H9 (cell line): ENCODE measurements at regions not wholly inside any gene's neighbourhood (a gene's known extent, or its start where the extent isn't known, plus 50 kb on each side); places are given as distances from the start of the nearest gene placed in this dataset.
"Not testable (repeated sequence)": the region's sequence is repeated elsewhere in the genome, so short reads cannot be mapped to it uniquely, and the experiment has no call there.

ENCODE experiments used
- DNase-seq: peaks from one replicate; pipeline ENCODE4 v3.0.0-alpha.2; 2017
- H2AFZ ChIP-seq: one replicate; pipeline ENCODE4 v1.6.1; 2013; ENCODE audit warnings: mild to moderate bottlenecking, low read length, control low read depth, moderate library complexity
- H2AK5ac ChIP-seq: 2 replicates; pipeline ENCODE4 v1.6.1; 2013; ENCODE audit warnings: low read length, control low read depth, mixed read lengths; ENCODE audit not compliant: insufficient read length
- H2BK120ac ChIP-seq: one replicate; pipeline ENCODE4 v1.6.1; 2013; ENCODE audit warnings: low read depth, mild to moderate bottlenecking, low read length, control low read depth, inconsistent platforms; ENCODE audit not compliant: poor library complexity, severe bottlenecking
- H2BK12ac ChIP-seq: 2 replicates; pipeline ENCODE4 v1.6.1; 2013; ENCODE audit warnings: low read length, control low read depth, mixed read lengths, low read depth; ENCODE audit not compliant: insufficient read length
- H2BK15ac ChIP-seq: 2 replicates; pipeline ENCODE4 v1.6.1; 2013; ENCODE audit warnings: low read depth, low read length, control low read depth
- H2BK20ac ChIP-seq: one replicate; pipeline ENCODE4 v1.6.1; 2013; ENCODE audit warnings: low read depth, mild to moderate bottlenecking, low read length, control low read depth, inconsistent platforms; ENCODE audit not compliant: poor library complexity, severe bottlenecking
- H2BK5ac ChIP-seq: 2 replicates; pipeline ENCODE4 v1.6.1; 2013; ENCODE audit warnings: low read length, control low read depth, mixed read lengths; ENCODE audit not compliant: insufficient read length
- H3K14ac ChIP-seq: 2 replicates; pipeline ENCODE4 v1.6.1; 2013; ENCODE audit warnings: low read length, control low read depth; ENCODE audit not compliant: insufficient read depth
- H3K18ac ChIP-seq: 2 replicates; pipeline ENCODE4 v1.6.1; 2013; ENCODE audit warnings: low read depth, mild to moderate bottlenecking, mixed read lengths, low read length, control low read depth; ENCODE audit not compliant: insufficient read length
- H3K23ac ChIP-seq: 2 replicates; pipeline ENCODE4 v1.6.1; 2013; ENCODE audit warnings: low read length, control low read depth, mixed read lengths, low read depth; ENCODE audit not compliant: insufficient read length
- H3K23me2 ChIP-seq: 2 replicates; pipeline ENCODE4 v1.6.1; 2013; ENCODE audit warnings: low read depth, mild to moderate bottlenecking, mixed read lengths, low read length, control low read depth; ENCODE audit not compliant: insufficient read length, poor library complexity, severe bottlenecking
- H3K27ac ChIP-seq: 2 replicates; pipeline ENCODE4 v1.5.1; 2013; ENCODE audit warnings: low read length, control low read depth, mixed read lengths, low read depth; ENCODE audit not compliant: insufficient read length
- H3K27me3 ChIP-seq: 2 replicates; pipeline ENCODE4 v1.6.1; 2013; ENCODE audit warnings: low read length, control low read depth, inconsistent platforms; ENCODE audit not compliant: insufficient read depth
- H3K4ac ChIP-seq: 2 replicates; pipeline ENCODE4 v1.6.1; 2013; ENCODE audit warnings: low read depth, mild to moderate bottlenecking, control low read depth, inconsistent platforms, low read length, moderate library complexity
- H3K4me1 ChIP-seq: 2 replicates; pipeline ENCODE4 v1.6.1; 2013; ENCODE audit warnings: low read length, control low read depth, inconsistent platforms; ENCODE audit not compliant: insufficient read depth
- H3K4me2 ChIP-seq: 2 replicates; pipeline ENCODE4 v1.6.1; 2013; ENCODE audit warnings: low read length, control low read depth, mixed read lengths; ENCODE audit not compliant: insufficient read length, insufficient read depth
- H3K56ac ChIP-seq: 2 replicates; pipeline ENCODE4 v1.6.1; 2013; ENCODE audit warnings: low read depth, mild to moderate bottlenecking, mixed read lengths, low read length, control low read depth; ENCODE audit not compliant: insufficient read length
- H3K79me1 ChIP-seq: 2 replicates; pipeline ENCODE4 v1.6.1; 2013; ENCODE audit warnings: low read depth, mild to moderate bottlenecking, moderate library complexity, low read length, control low read depth, inconsistent platforms; ENCODE audit not compliant: insufficient read depth, poor library complexity, severe bottlenecking
- H3K79me2 ChIP-seq: 2 replicates; pipeline ENCODE4 v1.6.1; 2013; ENCODE audit warnings: low read length, control low read depth, inconsistent platforms; ENCODE audit not compliant: insufficient read depth
- H3K9ac ChIP-seq: 2 replicates; pipeline ENCODE4 v1.6.1; 2013; ENCODE audit warnings: low read length, control low read depth, mixed read lengths; ENCODE audit not compliant: insufficient read length; ENCODE audit errors: extremely low read depth
- H3K9me3 ChIP-seq: one replicate; pipeline ENCODE4 v1.6.1; 2013; ENCODE audit warnings: low read depth, low read length, inconsistent platforms; ENCODE audit not compliant: control insufficient read depth
- H3T11ph ChIP-seq: one replicate; pipeline ENCODE4 v1.6.1; 2013; ENCODE audit warnings: mild to moderate bottlenecking, low read length, control low read depth, inconsistent platforms
- H4K20me1 ChIP-seq: one replicate; pipeline ENCODE4 v1.6.1; 2013; ENCODE audit not compliant: control insufficient read depth, insufficient read length, insufficient read depth
- H4K5ac ChIP-seq: 2 replicates; pipeline ENCODE4 v1.6.1; 2013; ENCODE audit warnings: low read depth, mild to moderate bottlenecking, mixed read lengths, low read length, control low read depth; ENCODE audit not compliant: insufficient read length
- H4K8ac ChIP-seq: replicated peaks from 2 replicates; pipeline ENCODE4 v1.6.1; 2013; ENCODE audit warnings: low read length, control low read depth, mixed read lengths, low read depth; ENCODE audit not compliant: insufficient read length
- H4K91ac ChIP-seq: 2 replicates; pipeline ENCODE4 v1.6.1; 2013; ENCODE audit warnings: low read depth, mild to moderate bottlenecking, moderate library complexity, mixed read lengths, low read length, control low read depth; ENCODE audit not compliant: insufficient read length
- H3K27ac Mint-ChIP-seq, 3 experiments: 2 replicates in 2 of 3; 3 replicates in 1 of 3; pipeline ENCODE4 v1.8.0; 2020 to 2021; ENCODE audit warnings: mixed read lengths in 3 of 3, mild to moderate bottlenecking in 1 of 3, moderate library complexity in 1 of 3
- H3K27me3 Mint-ChIP-seq: 2 replicates; pipeline ENCODE4 v1.8.0; 2021; ENCODE audit warnings: low read depth, mild to moderate bottlenecking, moderate library complexity, mixed read lengths
- H3K36me3 Mint-ChIP-seq, 3 experiments: 2 replicates in 2 of 3; 3 replicates in 1 of 3; pipeline ENCODE4 v1.8.0; 2020 to 2021; ENCODE audit warnings: low read depth in 3 of 3, mixed read lengths in 3 of 3; ENCODE audit not compliant: insufficient read depth in 1 of 3
- H3K4me1 Mint-ChIP-seq, 2 experiments: 2 replicates each; pipeline ENCODE4 v1.8.0; 2020; ENCODE audit warnings: mixed read lengths in 2 of 2
- H3K4me3 Mint-ChIP-seq, 2 experiments: 2 replicates in 1 of 2; 3 replicates in 1 of 2; pipeline ENCODE4 v1.8.0; 2020 to 2021; ENCODE audit warnings: mild to moderate bottlenecking in 2 of 2, mixed read lengths in 2 of 2, moderate library complexity in 1 of 2
- H3K9me3 Mint-ChIP-seq, 2 experiments: 2 replicates in 1 of 2; 3 replicates in 1 of 2; pipeline ENCODE4 v1.8.0; 2020; ENCODE audit warnings: mild to moderate bottlenecking in 2 of 2, mixed read lengths in 2 of 2, moderate library complexity in 1 of 2
- WGBS: extraction: QIAGEN DNeasy Blood & Tissue Kit; methylation state at CpG from one replicate; pipeline ENCODE4 v1.1.7; 2013; ENCODE audit warnings: missing lambda C conversion rate, low lambda C conversion rate, mixed read lengths; ENCODE audit not compliant: insufficient read length; ENCODE audit errors: extremely low coverage; 5-methylcytosine and 5-hydroxymethylcytosine counted together

DNA sequence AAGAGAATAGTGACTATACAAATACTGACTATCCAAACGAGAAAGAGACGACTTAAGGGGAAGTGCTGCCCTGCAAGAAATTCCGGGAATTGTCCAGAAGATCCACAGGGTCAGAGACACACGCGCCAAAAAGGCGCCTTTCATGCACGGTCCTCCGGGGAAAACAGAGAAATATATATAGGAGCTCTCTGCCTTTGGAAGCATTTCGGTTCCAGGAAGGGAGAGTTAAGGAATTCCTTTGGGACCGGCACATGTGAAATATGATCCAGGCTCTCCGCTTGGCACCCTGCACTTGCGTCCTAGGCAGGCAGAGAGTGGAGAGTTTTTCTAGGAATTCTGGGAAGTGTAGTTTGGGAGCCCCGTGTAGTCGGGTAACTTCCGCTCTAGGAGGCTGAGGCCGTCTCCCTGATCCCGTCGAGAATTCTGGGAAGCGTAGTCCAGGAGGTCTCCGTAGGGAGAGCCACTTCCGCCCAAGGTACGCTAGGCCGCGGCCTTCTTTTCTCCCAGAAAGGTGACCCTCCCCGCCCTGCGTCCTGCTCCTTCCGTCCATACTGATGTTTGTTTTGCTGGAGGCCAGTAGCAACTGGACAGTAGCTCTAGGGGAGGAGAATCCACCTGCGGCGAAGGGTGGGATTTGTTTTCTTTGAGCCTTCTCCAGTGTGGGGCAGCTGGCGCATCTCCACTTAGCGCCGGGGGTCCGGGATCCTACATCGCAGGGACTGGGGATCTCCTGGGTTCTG, 69.4 kb upstream of the GPR39 start:
- H3K27me3 ChIP-seq, H2BK120ac ChIP-seq, H3K27ac ChIP-seq, H3K4me1 ChIP-seq, H4K8ac ChIP-seq, H3K79me1 ChIP-seq, H3K9me3 Mint-ChIP-seq, H3K18ac ChIP-seq, H2BK20ac ChIP-seq, H3K14ac ChIP-seq, H3K4me1 Mint-ChIP-seq, H3K9ac ChIP-seq, H3K23ac ChIP-seq, H2BK5ac ChIP-seq, H3K9me3 ChIP-seq, H4K91ac ChIP-seq, H2AK5ac ChIP-seq, H3K4ac ChIP-seq, H3K36me3 Mint-ChIP-seq, H4K20me1 ChIP-seq, H3K79me2 ChIP-seq, H3K23me2 ChIP-seq, H4K5ac ChIP-seq, H3T11ph ChIP-seq, H2BK15ac ChIP-seq, H2BK12ac ChIP-seq, H3K56ac ChIP-seq: not testable (repeated sequence)
- peak; percentile 86 for DNase-seq
- Histone ChIP-seq H3K4me2 (peak overlapping the region; percentile 40), H2AFZ (peak overlapping the region; percentile 14)
- Mint-ChIP-seq H3K27me3 (peaks cover 11% of the 10 kb centered on the region), H3K27ac (peak overlapping the region; percentile 41 to 97 (median 90); a peak in 6 of 7 replicates), H3K4me3 (peak overlapping the region; percentile 76 to 79)
- no CpG with 5 or more reads among the region's 34 CpGs for WGBS
